Hematopoietic multipotent progenitor cell treated with erythropoietin and hydrocortisone succinate and interleukin-3 and kit ligand, for 6 days (in vitro differentiated cells): ENCODE measurements at regions not wholly inside any gene's neighbourhood (a gene's known extent, or its start where the extent isn't known, plus 50 kb on each side); places are given as distances from the start of the nearest gene placed in this dataset.
"Not testable (repeated sequence)": the region's sequence is repeated elsewhere in the genome, so short reads cannot be mapped to it uniquely, and the experiment has no call there.

Source experiments
- DNase-seq: peaks from one replicate; pipeline ENCODE4 v3.0.0-alpha.2; 2015

DNA sequence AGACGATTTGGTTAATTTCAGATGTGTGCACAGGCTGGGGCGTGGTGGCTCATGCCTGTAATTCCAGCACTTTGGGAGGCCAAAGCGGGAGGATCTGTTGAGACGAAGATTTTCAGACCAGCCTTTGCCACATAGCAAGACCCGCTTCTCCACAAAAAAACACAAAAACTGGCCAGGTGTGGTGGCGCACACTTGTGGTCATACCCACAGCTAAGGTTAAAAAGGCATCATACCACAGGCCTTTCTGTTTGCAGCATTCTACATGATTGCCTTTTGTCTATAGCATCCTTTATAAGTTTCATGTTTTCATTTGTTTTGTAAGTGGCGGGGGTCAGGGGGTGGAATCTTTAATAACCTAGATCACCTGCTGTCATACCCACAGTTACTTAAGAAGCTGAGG is 239.9 kb upstream of the NOX3 start:
- DNase-seq, result no peak

- DNase-seq, result no peak
These were observed 238.8 kb upstream of the NOX3 start for GRCh38 chr6:155694419-155694790.

DNA sequence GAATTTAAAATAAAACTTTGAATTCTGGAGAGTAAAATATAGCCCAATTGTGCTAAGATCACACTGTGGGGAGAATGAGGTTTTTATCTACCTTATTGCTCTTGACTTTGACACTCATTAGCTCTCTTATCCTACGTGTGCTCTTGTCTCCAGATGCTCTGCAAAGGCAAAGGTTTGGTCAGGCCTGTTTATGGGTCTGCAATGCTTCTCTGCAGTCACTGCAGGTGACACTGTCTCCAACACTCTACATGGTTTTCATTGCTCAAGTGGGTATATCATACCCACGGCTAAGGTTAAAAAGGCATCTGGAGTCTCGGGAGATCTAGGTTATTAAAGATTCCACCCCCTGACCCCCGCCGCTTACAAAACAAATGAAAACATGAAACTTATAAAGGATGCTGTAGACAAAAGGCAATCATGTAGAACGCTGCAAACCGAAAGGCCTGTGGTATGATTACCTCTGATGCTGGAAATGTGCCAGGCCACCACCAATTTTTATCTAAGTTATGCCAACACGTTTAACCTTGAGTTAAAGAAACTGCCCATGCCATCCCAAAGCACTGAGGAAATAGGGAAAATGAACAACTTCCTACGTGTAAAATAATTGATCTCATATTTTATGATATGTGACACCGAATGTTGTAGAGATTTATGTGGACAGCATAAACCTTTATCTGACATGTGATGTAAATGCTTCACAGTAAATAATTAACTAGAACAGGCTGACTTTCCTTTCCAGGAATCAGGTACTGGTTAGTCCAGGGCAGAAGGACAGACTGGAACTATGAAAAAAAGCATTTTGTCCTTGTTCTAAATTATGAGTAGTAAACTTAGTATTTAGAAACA is 238.2 kb upstream of the NOX3 start:
- DNase-seq, result peak; percentile 42

DNA sequence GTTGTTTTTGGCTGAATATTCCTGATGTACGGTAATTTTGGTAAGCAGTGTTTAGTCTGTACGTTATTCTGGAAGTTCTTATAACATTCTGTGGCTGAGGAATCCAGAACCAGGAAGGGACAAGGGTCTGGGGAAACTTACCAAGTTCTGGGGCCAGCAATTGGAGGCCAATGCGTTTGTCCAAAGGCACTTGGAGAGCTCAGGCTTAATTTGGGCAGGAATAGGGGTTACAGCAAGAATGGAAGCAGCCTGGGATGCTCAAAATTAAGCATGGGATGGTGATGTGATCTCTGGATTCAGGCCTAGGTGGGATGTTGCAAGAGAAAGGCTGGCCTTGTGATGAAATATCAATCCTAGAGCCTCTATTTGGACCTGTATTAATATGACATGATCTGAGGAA is 235.2 kb upstream of the NOX3 start:
- DNase-seq, result no peak

DNA sequence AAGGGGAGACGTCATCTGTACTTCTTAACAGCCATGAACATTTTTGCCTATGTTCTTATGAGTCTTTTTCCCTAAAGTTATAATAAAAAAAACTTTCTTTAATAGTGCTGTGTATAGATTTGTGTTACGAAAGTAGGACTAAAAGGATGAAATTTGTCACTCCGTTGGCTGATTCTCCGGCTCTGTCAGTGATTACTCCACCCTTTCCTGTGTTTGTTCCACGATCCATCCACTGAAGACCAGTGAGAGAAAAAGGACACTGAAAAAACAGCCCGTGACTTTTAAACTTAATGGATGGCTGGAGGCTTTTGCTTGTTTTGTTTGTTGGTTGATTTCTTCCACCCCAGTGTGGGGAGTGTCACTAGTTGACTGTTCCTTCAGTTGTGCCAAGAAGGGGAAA is 232.0 kb upstream of the NOX3 start:
- no peak for DNase-seq

DNA sequence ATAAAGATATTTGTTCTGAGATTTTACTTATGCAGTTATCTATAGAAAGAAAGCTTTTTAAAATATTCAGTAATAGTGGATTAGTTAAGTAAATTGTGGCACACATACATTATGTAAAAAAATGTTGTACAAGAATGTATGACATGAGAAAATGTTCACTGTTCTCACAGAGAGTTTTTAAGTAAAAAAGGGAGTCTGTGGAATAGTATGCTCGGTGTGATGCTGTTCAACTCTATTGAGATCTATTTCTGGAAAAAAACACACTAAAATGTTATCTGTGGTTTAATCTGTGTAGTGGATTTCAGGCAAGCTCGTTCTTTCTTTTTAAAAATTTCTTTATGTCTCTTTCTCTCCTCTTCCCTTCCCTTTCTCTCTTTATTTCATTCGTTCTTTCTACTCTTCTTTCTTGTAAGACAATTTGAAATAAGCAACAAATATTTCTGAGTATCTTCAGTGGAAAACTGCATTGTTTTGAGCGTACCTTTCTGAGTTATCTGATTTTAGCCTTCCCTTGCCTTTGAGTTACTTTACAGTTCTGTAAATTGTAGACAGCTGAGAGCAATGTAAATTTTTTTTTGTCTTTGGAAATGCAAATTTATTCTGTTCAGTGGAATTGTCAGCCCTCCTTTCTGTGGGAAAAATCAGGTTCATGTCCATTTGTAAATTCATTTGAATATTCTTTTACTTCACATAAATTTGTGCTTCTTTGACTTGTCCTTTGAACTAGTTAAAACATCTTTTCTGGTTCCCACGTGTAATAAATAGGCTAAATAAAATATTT is 229.0 kb upstream of the NOX3 start:
- no peak for DNase-seq

GRCh38 chr6:155678361-155678760 is 222.7 kb upstream of the NOX3 start:
- DNase-seq, result no peak

DNA sequence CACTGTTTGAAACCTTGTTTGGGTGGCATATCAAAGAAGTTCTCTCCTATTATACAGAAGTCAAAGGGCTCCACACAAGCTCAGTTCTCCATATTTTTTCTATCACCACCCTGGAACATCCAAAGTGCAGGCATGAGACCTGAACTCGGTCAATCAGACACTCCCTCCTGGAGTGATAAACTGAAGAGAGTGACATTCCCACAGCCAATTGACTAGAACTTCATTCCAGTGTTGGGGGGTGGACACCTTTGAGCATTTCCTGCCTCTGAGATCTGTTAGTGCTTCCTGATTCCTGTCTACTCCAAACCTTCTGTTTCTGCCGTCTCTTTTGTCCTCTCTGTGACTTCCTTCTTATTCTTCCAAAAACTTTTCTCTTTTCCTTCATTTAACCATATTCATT is 220.7 kb upstream of the NOX3 start:
- DNase-seq, result no peak

- no peak for DNase-seq
These were observed 215.0 kb upstream of the NOX3 start for GRCh38 chr6:155670655-155671054.

DNA sequence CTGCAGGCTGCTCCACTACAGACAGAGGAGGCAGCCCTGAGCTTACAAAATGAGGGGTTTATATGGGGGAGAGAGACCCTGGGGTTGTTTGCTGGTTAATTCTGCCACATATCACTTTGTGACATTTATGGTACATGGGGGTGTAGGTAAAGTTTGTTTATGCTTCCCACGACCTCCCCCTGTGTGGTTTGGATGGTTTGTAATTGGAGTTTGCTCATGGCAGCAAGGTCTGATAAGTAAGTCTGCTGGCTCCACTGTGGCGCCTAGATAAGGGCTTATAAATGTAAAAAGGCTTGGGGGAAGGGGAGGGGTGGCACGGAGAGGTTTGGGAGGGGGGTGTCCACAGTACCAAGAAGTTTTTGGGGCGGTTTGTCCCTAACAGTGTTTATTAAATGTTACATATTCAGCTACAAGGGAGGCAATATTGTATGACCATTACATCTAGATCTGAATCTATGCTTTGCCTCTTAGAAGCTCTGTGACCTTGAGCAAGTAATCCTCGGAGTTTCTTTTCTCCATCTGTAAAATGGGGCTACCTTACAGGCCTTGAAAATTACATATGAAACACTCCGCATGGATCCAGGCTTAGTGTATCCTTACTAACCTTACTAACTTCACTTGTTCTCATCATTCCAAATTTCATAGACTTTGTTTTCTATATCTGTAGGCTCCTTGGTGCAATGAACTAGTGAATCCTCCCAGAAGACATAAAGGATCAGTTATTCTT is 204.8 kb upstream of the NOX3 start:
- DNase-seq, result peak; percentile 88

DNA sequence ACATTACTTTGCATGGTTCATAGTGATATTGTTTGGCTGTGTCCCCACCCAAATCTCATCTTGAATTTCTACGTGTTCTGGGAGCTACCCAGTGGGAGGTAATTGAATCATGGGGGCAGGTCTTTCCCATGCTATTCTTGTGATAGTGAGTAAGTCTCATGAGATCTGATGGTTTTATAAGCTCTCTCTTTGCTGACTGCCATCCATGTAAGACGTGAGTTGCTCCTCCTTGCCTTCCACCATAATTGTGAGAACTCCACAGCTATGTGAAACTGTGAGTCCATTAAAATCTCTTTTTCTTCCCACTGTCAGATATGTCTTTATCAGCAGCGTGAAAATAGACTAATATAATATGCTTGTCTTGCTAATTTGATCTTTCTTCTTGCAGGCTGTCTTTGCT is 200.4 kb upstream of the NOX3 start:
- no peak for DNase-seq

- DNase-seq, result no peak
These were observed 198.8 kb upstream of the NOX3 start for GRCh38 chr6:155654474-155654873.

DNA sequence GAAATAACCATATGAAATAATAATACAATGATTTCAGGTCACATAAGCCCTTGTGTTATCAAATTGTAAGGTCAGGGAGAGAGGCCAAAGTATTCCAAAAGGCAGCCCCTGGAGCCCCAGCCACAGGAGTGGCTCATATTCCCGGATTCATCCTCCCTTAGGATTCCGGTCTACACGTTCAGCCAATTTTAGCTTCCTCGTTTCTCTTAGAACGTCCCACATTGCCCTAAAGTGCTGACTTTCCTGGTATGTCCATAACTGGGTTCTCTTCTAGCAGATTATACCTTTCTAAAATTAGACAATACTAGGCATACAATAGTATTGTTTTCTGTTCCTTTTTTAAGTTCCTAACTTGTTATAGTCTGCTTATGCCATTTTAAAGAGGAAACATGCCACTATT is 192.7 kb upstream of the NOX3 start:
- DNase-seq, result no peak

- DNase-seq, result no peak
These were observed 191.7 kb upstream of the NOX3 start for GRCh38 chr6:155647354-155647753.

DNA sequence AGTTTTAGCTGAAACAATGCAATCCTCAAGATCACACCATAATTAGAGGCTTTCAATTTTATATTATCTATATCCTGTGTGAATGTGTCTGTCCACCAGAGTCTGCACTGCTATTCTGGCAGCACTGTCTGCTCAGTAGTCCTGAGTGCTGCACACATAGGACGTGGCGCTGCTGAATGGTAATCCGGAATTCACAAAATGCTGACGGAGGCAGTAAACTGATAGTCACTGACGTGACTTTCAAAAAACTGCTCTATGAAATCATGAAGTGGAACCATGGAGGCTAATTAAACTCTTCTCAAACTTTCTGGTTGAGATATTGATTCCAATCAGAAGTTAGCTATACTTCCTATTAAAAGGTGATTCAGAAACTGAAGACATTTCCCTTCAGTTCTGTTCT is 190.8 kb upstream of the NOX3 start:
- DNase-seq, result no peak

DNA sequence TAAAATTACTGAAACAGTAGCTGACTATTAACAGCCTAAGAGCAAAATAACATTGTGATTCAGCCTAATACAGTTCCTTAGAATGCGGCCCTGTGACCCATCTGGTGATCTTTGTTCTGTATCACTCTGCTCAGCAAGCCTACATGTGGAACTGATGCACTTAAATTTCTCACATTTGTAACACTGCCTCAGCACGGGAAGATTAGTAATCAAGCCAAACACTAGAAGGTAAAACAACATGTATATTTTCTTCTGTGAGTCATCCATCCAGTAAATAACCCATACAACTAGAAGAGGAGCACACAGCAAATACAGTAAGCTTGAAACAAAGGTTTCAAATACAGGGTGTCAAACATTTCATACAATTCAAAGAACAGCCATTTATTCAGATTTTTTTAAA is 189.7 kb upstream of the NOX3 start:
- DNase-seq, result no peak

DNA sequence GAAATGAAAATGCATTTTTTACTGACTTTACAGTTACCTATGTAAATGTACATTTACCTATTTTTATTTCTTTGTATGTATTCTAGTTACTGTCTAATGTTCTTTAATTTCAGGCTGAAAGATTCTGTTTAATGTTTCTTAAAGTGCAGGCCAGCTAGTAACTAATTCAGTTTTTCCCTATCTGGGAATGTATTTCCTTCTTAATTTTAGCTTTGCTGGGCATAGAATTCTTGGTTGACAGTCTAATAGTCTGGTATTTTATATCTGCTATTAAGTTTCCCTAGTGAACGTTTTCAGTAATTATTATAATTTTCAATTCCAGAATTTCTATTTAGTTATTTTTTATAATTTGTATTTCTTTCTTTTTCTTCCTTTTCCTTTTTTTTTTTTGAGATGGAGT is 186.0 kb upstream of the NOX3 start:
- no peak for DNase-seq

DNA sequence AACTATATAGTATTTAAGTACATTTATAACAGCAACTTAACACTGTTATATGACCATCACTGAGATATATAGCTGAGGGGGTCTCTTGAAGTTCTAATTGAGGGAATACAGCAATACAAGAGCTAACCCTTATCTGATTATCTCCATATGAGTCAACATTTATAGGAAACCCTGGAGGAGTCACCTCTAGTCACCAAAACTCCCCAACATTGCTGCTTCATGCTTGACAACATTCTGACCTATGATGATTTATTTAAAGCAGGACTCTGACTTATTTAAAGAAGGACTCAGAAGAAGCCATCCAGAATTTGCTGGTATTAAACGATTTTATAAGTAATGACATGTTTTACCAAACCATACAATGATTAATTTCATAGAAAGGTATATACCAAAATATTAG is 182.6 kb upstream of the NOX3 start:
- DNase-seq, result no peak

- DNase-seq, result no peak
These were observed 179.8 kb upstream of the NOX3 start for GRCh38 chr6:155635416-155635815.

- DNase-seq, result no peak
These were observed 174.4 kb upstream of the NOX3 start for GRCh38 chr6:155630085-155630484.

DNA sequence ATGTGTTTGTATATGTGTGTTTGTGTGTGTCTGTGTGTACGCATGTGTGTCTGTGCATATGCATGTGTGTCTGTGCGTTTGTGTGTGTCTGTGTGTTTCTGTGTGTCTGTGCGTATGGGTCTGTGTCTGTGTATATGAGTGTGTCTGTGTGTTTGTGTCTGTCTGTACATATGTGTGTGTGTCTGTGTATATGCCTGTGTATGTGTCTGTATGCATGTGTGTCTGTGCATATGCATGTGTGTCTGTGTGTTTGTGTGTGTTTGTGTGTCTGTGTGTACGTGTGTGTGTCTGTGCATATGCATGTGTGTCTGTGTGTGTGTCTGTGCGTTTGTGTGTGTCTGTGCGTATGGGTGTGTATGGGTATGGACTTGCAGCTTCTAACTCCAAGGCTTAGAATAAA is 174.0 kb upstream of the NOX3 start:
- DNase-seq, result no peak

- DNase-seq, result no peak
These were observed 172.7 kb upstream of the NOX3 start for GRCh38 chr6:155628306-155628705.

DNA sequence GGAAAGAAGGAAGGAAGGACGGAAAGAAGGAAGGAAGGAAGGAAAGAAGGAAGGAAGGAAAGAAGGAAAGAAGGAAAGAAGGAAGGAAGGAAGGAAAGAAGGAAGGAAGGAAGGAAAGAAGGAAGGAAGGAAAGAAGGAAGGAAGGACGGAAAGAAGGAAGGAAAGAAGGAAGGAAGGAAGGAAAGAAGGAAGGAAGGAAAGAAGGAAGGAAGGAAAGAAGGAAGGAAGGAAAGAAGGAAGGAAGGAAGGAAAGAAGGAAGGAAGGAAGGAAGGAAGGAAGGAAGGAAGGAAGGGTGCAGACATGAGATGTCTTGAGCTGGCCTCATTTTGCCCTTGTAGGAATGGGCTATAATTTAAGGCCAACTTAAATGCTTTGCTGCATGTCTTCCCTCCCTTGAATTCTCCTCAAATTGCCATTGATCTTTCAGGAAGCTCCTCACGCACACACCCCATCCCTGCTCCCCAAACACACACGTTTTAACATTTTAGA is 172.1 kb upstream of the NOX3 start:
- not testable (repeated sequence) for DNase-seq
